Amygdala (tissue), 56 donors: ENCODE measurements at regions not wholly inside any gene's neighbourhood (a gene's known extent, or its start where the extent isn't known, plus 50 kb on each side); places are given as distances from the start of the nearest gene placed in this dataset.
"Not testable (repeated sequence)": the region's sequence is repeated elsewhere in the genome, so short reads cannot be mapped to it uniquely, and the experiment has no call there.

ENCODE experiments used
- DNase-seq, 56 donors: peaks; one replicate each; lab custom pipeline; 2025; lab: John Stamatoyannopoulos, UW

GRCh38 chr3:191148131-191148530, 50.9 kb upstream of the OSTN start:
- no peak for DNase-seq

GRCh38 chr3:191143224-191143623, 55.8 kb upstream of the OSTN start:
- DNase-seq: no peak

GRCh38 chr3:191141728-191142127, 57.3 kb upstream of the OSTN start:
- no peak for DNase-seq

- DNase-seq: no peak
Measured at GRCh38 chr3:191139736-191140135, 59.3 kb upstream of the OSTN start.

- no peak for DNase-seq
Measured at GRCh38 chr3:191138937-191139336, 60.1 kb upstream of the OSTN start.

GRCh38 chr3:191137708-191138107, 61.3 kb upstream of the OSTN start:
- DNase-seq: no peak

- no peak for DNase-seq
Measured at GRCh38 chr3:191136347-191136746, 62.7 kb upstream of the OSTN start.

- no peak for DNase-seq
Measured at GRCh38 chr3:191135175-191135574, 63.9 kb upstream of the OSTN start.

- DNase-seq: no peak
Measured at GRCh38 chr3:191133359-191133758, 65.7 kb upstream of the OSTN start.

GRCh38 chr3:191131305-191131704, 67.7 kb upstream of the OSTN start:
- no peak for DNase-seq

GRCh38 chr3:191124891-191125290, 74.2 kb upstream of the OSTN start:
- DNase-seq: not testable (repeated sequence)

GRCh38 chr3:191123946-191124345, 75.1 kb upstream of the OSTN start:
- no peak for DNase-seq

GRCh38 chr3:191123231-191123630, 75.8 kb upstream of the OSTN start:
- DNase-seq: no peak

- no peak for DNase-seq
Measured at GRCh38 chr3:191120447-191121298, 78.4 kb upstream of the OSTN start.

GRCh38 chr3:191119415-191120295, 79.4 kb upstream of the OSTN start:
- DNase-seq: no peak

GRCh38 chr3:191111722-191112121, 87.3 kb upstream of the OSTN start:
- DNase-seq: no peak

GRCh38 chr3:191105418-191105817, 93.6 kb upstream of the OSTN start:
- no peak for DNase-seq

GRCh38 chr3:191100516-191100915, 98.5 kb upstream of the OSTN start:
- no peak for DNase-seq

GRCh38 chr3:191094057-191094845, 104.8 kb upstream of the OSTN start:
- DNase-seq: no peak

GRCh38 chr3:191087391-191087790, 111.7 kb upstream of the OSTN start:
- no peak for DNase-seq

GRCh38 chr3:191085091-191085490, 114.0 kb upstream of the OSTN start:
- no peak for DNase-seq
